ENCODE measurements at regions not wholly inside any gene's neighbourhood (a gene's known extent, or its start where the extent isn't known, plus 50 kb on each side); places are given as distances from the start of the nearest gene placed in this dataset.

DNA sequence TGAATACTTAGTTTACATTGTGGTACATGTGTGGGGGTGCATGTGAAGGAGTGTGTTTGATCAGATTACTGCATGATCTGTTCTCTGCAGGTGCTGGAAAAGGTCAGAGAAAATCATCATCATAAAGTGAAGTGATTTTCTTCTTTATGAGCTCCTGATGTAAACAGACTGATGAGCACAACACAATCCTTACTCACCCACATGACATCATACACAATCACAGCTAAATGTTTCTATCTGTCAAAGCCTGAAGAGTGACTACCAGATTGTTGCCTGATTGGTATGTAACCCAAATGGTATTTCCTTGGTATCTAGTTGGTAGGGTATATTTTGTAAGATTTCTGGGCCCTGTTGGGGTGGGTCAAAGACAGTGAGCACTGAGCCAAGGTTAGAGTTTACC, 270.8 kb downstream of the FOXG1 start:
- no peak for DNase-seq (ENCODE audit: low spot score)

DNA sequence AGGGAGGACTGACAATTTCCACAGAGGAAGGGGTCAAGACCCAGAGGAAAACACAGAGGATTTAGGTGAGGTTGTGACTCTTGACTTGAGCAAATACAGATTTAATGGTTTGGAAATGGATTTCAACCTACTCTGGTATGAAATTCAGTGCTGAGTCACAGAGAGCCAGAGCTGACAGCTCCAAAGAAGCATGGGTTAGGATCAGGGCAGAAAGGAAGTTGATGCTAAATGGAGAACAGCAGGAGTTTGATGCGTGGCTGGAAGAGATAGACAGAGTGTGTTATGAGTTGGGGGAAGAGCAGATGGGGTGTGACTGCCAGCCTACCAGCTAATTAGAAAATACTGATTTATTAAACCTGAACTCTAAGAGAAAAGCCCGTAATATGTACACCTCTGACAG, 272.6 kb downstream of the FOXG1 start:
- DNase-seq (ENCODE audit: low spot score), result no peak

DNA sequence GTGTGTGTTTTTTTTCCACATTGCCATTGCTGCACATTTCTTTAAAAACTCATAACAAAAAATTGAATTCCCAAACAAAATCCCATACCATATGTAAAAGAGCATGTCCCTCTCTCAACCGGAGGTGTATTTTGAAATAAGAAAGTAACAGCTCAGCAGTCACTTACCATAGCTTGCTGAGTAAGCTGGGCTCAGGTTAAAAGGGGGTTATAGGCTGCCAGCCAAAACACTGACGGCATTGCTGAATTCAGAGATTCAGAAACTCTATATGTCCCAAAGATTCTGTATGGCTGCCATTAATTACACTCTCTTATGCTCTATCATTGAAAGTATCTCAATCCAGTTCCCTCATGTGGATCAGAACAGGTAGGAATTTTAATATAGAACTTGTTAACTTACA, 276.0 kb downstream of the FOXG1 start:
- no peak for DNase-seq (ENCODE audit: low spot score)

DNA sequence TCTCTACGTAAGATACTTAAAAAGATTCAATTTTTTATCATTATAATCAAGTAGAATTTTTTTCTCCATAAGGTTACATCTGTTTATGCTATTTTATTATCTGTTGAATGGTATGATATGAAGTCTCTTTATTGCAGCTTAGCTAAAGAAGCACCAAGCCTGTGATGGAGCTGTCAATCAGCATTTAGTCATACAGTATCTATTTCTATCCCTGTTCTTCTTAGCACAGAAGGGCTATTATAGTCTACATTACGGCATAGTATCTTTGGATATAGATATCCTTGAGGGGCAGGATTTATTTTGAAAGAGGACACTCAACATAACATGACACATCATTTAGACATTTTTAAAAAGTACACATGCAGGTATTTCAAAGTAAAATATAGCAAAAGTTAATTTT, 277.1 kb downstream of the FOXG1 start:
- DNase-seq (ENCODE audit: low spot score), result no peak

DNA sequence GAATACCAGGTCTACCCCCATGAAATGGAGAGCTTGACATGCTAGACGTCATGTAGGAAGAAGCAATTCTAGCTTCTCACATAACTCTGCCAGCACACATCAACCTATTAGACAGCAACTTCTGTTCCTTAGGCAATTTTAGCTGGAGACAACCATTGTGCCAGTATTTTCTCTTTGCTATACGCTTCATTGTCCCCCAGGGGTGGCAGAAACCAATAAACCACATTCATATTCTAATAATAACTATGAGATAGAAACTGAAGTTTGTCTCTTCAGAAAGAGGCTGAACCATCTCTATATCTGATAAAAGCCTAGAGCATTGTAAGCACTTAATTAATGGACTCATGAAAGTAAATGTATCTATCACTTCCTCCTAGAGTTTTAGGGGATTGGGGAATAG, 278.6 kb downstream of the FOXG1 start:
- no peak for DNase-seq (ENCODE audit: low spot score)

DNA sequence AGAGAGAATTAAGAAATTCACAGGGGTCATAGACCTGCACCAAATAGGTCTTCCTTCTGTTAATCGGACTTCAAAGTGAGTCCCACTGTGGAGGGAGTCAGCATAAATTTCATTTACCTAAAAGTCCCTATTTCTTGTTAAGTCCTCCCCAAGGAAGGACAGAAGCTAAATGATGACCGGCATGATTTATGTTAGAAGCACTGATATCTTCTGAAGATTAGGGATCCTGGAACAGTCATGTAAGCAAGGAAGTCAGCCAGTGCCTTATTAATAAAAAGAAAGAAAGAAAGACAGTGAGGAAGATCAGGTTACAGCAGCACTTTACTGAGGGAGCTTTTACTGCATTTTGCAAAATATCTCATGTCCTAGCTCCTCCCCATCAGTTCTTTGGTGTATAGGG, 287.5 kb downstream of the FOXG1 start:
- no peak for DNase-seq (ENCODE audit: low spot score)

DNA sequence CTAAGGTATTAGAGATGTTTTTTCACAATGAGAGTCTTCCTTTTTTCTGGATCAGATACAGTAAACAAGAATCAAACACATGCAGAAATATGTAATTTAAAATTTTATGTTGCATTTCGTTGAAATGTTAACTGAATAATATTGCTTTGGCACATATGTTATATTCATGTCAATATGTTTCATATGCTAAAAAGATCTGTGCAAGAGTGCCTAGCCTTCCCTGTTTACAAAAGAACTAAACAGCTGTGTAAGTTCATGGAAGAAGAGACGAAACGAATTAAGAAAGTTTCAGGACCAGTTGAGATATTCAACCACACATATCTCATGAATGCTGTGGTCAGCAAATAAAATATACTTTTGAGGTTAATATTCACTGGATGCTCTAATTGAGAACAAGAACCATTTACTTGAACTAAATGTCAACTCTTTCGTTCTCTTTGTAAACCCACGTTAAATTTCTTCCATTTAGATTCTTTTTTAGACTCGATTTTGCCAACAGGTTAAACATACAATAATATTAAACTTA, 289.5 kb downstream of the FOXG1 start:
- DNase-seq (ENCODE audit: low spot score), result no peak

DNA sequence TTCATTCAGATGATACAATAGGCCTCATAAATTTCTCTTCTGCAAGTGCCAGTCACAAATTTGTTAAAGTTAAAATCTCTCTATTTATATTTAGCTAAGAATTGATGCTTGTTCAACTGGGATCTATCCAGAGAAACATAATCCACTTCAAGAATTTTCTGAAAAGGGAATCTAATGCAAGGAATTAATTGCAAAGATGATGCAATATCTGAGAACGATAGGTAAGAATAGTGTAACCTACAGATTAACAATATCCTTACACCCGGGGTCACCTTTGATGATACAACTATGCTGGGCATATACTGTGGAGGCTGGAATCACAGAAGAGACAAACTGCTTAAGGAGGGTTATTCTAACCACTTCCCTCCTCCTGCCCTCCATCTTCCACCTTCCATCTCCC, 295.1 kb downstream of the FOXG1 start:
- no peak for DNase-seq (ENCODE audit: low spot score)

DNA sequence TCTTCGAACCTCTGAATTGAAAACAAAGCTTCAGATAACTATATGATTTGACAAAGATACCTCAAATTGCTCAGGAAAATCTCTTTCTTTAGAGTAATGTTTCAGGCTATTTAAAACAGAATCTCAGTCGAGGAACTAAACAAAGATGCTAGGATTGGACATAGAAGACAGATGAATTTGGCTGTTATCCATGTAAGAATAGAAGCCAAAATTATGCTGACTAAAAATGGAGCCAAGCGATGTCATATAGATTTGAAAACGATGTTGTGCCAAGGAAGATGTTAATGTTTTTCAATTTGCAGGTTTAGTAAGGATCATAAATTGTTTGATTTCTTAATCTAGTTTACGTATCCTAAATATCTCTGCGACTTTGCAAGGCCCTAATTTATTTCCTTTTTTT, 295.9 kb downstream of the FOXG1 start:
- DNase-seq (ENCODE audit: low spot score), result no peak

DNA sequence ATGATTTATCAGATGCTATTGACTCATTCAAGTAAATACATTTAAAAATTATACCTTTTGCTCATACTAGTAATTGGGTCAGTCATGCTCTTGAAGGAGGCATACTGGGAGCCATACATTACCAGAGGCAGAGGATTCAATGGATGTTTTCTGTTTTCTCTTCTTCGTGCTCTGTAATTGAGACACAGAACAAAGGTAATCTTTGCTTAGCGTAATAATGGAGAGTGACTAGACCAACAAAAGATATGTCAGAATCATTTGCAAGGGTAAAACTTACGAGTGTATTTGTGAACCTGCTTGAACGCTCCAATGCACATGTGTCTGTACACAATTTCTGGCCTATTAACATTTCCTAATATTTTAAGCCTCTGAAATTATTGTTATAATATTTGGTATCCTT, 296.4 kb downstream of the FOXG1 start:
- DNase-seq (ENCODE audit: low spot score), result no peak

DNA sequence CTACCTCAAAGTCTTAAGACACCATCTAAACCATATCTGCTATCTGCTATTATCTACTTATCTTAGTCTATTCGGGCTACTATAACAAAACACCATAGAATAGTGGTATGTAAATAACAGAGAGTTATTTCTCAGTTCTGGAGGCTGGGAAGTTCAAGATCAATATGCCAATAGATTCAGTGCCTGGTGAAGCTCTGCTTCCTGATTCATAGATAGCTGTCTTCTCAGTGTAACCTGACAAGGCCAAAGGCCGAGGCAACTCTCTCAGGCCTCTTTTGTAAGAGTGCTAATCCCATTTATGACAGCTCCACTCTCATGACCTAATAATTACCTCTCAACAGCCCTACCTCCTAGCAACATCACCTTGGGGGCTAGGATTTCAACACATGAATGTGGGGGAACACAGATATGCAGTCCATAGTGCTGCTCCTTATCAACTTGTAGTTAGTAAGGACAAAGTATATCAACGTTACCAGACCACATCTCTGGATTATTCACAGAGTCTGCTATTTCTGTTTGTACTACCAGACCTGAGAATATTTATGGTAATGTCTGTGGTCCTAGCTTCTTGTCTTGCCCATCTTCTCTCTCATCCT, 297.8 kb downstream of the FOXG1 start:
- DNase-seq (ENCODE audit: low spot score), result no peak

DNA sequence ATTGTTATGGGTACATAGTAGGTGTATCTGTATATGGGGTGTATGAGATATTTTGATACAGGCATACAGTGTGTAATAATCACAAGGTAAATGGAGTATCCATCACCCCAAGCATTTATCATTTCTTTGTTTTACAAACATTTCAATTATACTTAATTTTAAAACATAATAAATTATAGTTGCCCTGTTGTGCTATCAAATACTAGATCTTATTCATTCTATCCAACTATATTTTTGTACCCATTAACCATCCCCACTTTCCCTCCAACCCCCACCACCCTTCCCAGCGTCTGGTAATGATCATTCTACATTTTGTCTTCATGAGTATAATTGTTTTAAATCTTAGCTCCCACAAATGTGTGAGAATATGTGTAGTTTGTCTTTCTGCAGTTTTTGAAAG, 302.6 kb downstream of the FOXG1 start:
- DNase-seq (ENCODE audit: low spot score), result no peak

DNA sequence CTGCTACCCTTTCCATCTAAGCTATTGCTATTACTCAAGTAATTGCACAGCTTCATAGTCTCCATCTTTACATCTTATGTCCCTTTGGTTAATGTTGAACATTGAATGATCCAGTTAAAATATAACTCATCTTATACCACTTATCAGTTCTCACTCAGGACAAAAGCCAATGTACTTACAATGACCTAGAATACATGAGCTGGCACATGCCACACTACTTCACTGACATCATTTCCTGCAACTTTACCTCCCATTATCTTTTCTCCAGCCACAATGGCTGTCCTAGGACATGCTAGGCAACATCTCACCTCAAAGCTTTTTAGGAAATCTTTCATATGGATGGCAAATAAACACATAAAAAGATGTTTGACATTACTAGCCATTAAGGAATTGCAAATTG, 309.2 kb downstream of the FOXG1 start:
- DNase-seq (ENCODE audit: low spot score), result no peak

DNA sequence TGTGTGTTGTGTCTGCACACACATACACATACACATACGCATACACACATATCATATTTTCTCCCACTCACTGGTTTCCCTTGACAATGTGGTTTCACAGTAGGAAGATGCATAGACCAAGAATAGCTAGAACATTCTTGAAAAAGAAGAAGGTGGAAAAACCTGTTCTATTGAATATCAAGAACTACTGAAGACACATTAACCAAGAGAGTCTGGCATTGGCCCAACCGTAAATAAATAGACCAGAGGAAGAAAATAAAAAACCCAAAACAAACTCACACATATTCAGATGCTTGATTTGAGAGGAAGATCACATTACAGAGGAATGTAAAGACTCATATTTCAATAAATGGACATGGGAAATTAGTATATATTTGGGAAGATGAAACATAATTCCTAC, 311.3 kb downstream of the FOXG1 start:
- no peak for DNase-seq (ENCODE audit: low spot score)

DNA sequence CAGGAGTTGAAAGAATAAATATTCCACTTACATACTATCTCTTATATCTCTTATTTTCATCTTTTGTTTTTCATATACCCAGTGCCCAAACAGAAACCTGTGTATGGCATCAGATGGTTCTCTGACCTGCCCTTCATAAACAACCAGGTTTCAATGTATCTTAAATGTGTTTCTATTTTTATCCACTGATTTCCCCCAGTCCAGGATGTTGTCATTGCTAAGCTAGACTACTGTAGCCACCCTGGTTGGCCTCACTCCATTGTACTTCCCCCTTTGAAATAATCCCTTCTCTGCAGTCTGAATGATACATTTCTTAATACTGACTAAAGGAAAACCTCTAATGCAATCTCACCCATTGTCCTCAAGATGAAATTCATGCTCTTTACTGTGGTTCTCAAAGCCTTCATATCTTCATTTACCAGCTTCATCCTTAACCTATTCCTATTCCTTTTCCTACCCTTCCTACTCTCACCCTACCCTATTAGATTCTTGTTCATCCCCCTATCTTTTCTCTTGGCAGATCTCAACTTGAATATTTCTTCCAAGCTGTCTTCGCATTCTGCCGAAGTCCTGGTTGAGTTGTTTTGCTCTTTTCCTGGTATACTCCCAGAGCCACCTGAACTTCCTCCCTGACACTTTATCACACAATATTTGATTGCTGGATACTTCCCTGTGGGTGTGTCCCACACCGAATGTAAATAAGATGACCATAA, 312.4 kb downstream of the FOXG1 start:
- no peak for DNase-seq (ENCODE audit: low spot score)

DNA sequence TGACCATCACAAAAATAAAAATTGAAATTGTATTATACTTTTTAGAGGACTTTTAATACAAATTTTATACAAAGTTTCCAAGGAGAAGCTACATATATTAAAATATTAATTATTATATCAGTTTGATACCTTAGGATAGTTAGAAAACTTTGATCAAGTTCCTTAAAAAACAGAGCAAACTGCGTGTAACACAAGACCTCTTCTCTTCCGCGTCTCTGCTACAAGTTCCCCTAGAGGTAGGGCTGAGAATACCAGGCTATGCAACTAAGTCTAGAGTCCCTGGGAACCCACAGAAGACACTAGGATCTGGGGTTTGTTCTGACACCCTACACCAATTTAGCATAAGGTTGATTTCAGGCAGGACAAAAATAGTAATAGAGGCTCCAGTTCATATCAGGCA, 319.0 kb downstream of the FOXG1 start:
- DNase-seq (ENCODE audit: low spot score), result peak; percentile 16

DNA sequence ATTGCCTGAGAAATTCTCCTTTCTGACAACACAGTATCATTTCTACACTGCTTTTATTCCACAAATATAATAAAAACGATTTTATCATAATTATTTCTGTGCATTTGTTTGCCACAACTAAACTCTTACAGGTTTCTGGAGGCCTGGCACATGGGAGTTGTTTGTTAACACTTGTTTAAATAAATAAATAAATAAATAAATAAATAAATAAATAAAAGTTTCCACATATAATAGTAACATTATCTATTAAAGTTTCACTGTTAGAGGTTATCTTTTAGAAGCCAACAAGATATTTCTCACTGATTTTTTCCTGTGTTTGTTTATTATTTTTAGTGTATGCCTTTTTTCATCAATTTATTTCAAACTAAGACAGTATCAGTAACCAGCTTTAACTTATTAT, 323.3 kb downstream of the FOXG1 start:
- DNase-seq (ENCODE audit: low spot score), result no peak

DNA sequence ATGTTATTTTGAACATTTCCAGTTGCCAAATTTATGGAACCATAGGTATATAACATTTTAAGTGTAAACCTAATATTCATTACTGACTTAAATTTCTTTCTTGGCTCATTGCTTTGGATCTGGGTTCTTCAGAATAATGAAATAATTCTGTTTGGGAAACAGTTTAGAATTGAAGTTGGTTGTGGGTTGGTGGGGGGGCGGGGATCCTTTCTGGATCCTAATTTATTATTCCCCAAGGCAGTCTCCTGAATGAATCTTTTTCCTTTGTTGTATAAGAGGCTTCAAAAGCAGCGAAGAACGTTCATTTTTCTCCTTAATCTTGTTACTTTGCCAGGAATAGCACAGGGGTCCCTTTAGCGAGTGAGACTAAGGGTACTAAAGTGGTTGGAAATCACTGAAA, 325.5 kb downstream of the FOXG1 start:
- DNase-seq (ENCODE audit: low spot score), result no peak

DNA sequence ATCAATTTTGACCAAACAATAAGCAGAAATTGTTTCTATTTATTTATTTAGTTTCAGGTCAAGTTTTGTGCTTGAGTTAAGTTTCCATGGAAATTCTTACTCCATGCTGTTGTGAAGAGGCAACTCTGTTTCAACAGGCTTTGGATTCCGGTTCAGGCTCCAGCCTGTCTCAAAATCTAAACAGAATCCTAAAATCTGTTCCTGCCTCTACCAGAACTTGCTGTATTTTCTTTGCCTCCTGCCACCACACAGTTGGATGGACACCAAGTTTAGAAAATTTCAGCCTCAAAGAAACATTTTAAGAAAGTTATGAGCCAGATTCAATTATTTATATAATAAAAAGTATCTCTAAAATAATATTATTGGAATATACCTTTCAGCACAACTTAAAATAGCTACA, 330.9 kb downstream of the FOXG1 start:
- no peak for DNase-seq (ENCODE audit: low spot score)

DNA sequence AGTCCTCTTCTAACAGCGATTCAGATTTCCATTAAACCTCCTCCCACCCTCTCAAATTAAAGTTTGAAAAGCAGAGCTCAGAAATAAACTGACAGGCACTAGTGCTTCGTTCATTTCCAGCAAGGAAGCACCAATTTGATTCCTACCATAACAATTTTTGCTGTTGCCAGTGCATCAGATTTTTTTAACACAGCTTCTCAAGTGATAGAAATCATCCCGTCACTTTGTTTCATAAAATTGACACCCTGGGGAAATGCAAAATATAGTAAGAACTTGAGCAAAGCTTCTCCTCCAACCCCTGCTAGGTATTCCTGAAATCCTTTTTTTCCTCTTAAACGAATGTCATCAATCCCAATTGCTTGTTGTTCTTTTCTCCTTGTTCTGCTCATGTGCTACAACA, 332.1 kb downstream of the FOXG1 start:
- DNase-seq (ENCODE audit: low spot score), result no peak

DNA sequence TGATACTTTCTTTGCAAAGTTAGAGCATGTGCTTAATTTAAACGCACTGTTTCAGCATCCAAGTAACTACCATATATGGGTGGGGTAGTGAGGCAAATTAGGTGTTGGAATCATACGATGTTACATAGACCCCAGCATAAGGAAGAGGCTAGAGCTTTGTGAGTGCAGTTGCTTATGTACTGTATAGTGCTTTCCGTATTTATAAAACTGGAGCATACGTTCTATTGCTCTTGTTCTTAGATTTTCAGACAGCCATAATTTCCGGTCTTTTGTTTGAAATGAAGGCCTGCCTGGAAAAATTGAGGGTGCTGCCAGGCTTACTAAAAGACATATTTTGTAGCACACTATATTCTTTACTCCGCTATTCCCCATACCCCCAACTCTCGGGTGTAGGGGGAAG, 335.7 kb downstream of the FOXG1 start:
- no peak for DNase-seq (ENCODE audit: low spot score)

DNA sequence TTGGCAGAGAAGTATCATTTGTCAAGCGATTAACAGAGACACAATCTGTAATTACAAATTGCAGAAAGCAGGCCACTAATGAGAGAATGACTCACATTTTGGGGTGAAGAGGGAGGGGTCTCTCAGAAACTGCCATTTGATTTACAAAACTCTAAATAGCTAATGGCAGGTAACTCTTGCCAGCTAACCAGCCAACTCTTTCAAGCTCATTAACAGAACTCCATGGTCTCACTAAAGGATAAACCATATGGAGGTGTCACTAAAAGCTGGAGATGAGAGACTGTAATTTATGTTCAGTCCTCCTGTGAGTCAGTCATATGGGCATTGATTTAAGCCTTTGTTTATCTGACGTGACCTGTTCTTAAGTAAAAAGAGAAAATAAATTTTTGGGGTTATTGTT, 336.4 kb downstream of the FOXG1 start:
- no peak for DNase-seq (ENCODE audit: low spot score)

DNA sequence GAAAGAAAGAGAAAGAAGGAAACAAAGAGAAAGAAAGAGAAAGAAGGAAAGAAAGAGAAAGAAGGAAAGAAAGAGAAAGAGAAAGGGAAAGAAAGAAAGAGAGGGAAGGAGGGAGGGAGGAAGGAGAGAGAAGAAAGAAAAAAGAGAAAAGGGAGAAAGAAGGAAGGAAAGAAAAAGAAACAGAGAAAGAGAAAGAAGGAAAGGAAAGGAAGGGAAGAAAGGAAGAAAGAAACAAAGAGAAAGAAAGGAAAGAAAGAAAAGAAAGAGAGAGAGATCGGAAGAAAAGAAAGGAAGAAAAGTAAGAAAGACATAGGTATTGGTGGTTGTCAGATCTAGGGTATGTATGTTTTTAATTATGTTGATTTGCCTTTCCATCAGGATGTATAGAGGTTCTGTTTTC, 342.3 kb downstream of the FOXG1 start:
- no peak for DNase-seq (ENCODE audit: low spot score)

DNA sequence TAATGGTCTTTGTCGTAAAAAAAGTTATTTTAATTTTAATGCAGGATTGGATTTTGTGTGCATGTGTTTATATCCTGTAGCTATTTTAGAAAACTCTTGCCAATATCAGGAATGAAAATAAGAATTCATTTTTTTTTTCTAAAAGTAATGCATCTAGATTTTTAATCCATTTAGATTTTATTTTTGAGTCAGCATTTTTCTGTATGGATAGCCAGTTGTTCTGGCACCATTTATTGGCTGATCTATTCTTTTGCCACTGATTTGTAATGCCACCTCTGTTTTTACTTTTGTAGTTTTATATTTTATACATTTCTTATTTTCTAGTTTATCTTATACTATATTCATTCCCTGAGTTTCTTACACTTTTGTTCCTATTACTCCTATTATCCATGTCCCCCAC, 343.0 kb downstream of the FOXG1 start:
- no peak for DNase-seq (ENCODE audit: low spot score)

Measured in HT-29 (cell line).